Ishikawa (cell line): ENCODE measurements at regions not wholly inside any gene's neighbourhood (a gene's known extent, or its start where the extent isn't known, plus 50 kb on each side); places are given as distances from the start of the nearest gene placed in this dataset.

Source experiments
- CEBPB ChIP-seq: IDR thresholded peaks from 2 replicates; pipeline ENCODE4 v1.6.1; 2012
- CREB1 ChIP-seq: IDR thresholded peaks from 2 replicates; pipeline ENCODE4 v1.6.1; 2012; ENCODE audit warnings: low read depth
- EGR1 ChIP-seq: IDR thresholded peaks from 2 replicates; pipeline ENCODE4 v1.6.1; 2012
- EP300 ChIP-seq: IDR thresholded peaks from 2 replicates; pipeline ENCODE4 v1.6.1; 2012; ENCODE audit warnings: borderline replicate concordance
- FOXM1 ChIP-seq: IDR thresholded peaks from 2 replicates; pipeline ENCODE4 v1.6.1; 2012; ENCODE audit warnings: low read depth, borderline replicate concordance
- NFIC ChIP-seq: IDR thresholded peaks from 2 replicates; pipeline ENCODE4 v1.6.1; 2012
- TEAD4 ChIP-seq: IDR thresholded peaks from 2 replicates; pipeline ENCODE4 v1.6.1; 2012
- USF1 ChIP-seq: IDR thresholded peaks from 2 replicates; pipeline ENCODE4 v1.6.1; 2012
- TF ChIP-seq, protein P1 (sequence below): IDR thresholded peaks from 2 replicates; pipeline ENCODE4 v1.6.1; 2012
- TF ChIP-seq, protein P2 (sequence below): IDR thresholded peaks from 2 replicates; pipeline ENCODE4 v1.6.1; 2012; ENCODE audit warnings: low read depth, mild to moderate bottlenecking

GRCh38 chr5:109628591-109628990 is 61.1 kb upstream of the MAN2A1 start:
- TF ChIP-seq, protein P1, sequence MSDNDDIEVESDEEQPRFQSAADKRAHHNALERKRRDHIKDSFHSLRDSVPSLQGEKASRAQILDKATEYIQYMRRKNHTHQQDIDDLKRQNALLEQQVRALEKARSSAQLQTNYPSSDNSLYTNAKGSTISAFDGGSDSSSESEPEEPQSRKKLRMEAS = no peak
- TF ChIP-seq TEAD4 (no peak), CEBPB (no peak), NFIC (no peak), EP300 (no peak), EGR1 (no peak), FOXM1 (no peak), CREB1 (no peak), USF1 (no peak)
- TF ChIP-seq, protein P2, sequence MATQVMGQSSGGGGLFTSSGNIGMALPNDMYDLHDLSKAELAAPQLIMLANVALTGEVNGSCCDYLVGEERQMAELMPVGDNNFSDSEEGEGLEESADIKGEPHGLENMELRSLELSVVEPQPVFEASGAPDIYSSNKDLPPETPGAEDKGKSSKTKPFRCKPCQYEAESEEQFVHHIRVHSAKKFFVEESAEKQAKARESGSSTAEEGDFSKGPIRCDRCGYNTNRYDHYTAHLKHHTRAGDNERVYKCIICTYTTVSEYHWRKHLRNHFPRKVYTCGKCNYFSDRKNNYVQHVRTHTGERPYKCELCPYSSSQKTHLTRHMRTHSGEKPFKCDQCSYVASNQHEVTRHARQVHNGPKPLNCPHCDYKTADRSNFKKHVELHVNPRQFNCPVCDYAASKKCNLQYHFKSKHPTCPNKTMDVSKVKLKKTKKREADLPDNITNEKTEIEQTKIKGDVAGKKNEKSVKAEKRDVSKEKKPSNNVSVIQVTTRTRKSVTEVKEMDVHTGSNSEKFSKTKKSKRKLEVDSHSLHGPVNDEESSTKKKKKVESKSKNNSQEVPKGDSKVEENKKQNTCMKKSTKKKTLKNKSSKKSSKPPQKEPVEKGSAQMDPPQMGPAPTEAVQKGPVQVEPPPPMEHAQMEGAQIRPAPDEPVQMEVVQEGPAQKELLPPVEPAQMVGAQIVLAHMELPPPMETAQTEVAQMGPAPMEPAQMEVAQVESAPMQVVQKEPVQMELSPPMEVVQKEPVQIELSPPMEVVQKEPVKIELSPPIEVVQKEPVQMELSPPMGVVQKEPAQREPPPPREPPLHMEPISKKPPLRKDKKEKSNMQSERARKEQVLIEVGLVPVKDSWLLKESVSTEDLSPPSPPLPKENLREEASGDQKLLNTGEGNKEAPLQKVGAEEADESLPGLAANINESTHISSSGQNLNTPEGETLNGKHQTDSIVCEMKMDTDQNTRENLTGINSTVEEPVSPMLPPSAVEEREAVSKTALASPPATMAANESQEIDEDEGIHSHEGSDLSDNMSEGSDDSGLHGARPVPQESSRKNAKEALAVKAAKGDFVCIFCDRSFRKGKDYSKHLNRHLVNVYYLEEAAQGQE = no peak
